ENCODE measurements at regions not wholly inside any gene's neighbourhood (a gene's known extent, or its start where the extent isn't known, plus 50 kb on each side); places are given as distances from the start of the nearest gene placed in this dataset.

- DNase-seq = no peak
Measured at GRCh38 chr7:18262058-18262457, 233.5 kb upstream of the HDAC9 start.

- DNase-seq = no peak
Measured at GRCh38 chr7:18265611-18266281, 229.8 kb upstream of the HDAC9 start.

DNA sequence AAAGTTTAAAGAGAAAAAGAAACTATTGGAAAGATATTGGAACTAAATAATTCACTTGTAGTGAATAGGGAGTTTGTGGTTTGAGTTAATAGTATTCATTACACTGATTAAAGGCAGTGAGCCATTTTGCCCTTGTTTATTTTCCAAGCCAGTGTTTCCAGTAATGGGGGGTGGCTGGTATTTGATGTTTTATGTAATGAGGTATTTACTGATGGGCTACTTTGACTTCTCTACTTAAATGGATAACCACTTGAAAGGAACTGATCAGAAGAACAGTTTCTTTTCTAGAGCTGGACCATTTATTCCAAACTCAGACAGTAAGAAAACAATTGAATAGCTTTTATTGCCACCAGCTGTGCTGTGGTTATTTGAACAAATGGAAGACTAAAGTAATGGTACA is 227.0 kb upstream of the HDAC9 start:
- DNase-seq = no peak

DNA sequence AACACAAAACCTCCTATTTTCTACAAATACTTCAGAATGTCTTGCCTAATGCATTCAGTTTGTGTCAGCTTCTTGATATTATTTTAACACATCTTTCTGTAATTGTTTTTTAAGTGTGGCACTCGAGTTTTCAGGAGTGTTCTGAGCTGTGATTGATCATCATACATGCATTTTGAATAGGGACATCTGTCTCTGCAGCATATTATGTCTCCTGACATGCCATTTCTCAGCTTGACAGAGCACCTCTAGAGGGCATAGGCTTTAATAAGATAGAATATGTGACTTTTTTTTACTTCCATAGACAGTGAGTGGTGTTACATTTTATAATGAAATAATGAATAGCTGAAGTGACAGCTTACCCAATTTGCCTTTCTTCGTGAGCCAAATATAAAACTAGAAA is 219.2 kb upstream of the HDAC9 start:
- no peak for DNase-seq

DNA sequence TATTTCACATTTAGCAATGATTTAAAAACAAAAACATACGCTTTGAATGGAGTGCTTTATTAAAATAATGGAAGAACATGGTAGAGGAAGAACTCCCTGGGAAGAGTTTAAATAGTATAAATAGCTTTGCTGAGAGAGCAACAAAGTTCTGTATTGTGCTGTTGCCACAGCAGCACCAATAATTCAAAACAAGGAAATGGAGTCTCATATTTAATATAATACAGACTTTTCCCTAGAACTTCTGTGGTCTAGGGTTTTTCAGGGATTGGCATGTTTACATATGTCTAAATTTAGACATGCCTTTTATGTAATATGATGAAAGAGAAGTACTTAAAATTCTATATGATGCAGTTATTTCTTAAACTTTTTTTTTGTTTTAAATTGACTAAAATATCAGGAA is 217.2 kb upstream of the HDAC9 start:
- DNase-seq = no peak

DNA sequence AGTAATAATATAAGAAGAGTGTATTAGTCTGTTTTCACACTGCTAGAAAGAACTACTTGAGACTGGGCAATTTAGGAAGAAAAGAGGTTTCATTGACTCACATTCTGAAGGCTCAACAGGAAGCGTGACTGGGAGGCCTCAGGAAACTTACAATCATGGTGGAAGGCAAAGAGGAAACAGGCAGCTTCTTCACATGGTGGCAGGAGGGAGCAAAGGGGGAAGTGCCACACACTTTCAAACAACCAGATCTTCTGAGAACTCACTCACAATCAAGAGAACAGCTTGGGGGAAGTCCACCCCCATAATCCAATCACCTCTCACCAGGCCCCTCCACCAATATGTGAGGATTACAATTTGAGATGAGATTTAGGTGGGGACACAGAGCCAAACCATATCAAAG is 212.5 kb upstream of the HDAC9 start:
- DNase-seq = no peak

DNA sequence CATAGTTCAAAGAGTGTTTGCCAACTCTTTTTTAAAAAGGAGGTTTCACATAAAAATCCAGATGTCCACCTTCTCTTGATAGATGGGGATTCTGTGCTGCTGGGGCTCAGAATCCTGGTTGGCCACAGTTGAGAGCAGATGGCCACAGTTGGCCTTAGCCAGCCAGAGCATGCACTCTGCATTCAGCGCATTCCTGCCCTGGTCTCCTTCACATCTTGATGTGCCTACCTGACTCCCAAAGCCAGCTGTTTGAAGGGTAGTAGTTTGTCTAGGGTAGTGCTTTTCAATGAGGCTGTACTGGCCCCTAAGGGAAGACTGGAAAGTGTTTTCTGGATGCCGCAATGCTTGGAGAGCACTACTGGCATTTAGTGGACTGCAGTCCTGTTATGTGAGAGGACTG is 208.1 kb upstream of the HDAC9 start:
- no peak for DNase-seq

- DNase-seq = no peak
Measured at GRCh38 chr7:18288322-18289037, 207.1 kb upstream of the HDAC9 start.

DNA sequence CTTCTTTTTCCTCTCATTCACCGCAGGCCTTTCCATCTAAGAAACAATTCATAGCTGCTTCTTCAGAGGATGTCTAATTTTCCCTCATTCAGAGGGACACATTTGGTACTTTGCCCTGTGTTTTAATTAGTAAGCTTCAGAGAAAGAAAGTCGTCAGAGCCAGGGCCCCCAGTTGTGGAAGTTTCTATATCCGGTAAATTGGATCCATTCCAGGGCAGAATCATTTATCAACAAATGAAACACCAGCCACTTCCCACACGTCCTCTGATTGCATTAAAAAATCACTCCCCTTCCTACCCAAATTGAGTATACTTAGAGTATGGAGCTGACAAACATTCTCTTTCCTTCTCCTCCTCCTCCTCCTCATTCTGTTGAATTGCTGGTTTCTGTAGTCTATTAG is 205.8 kb upstream of the HDAC9 start:
- no peak for DNase-seq

GRCh38 chr7:18290223-18290622 is 205.3 kb upstream of the HDAC9 start:
- DNase-seq = no peak

- DNase-seq = no peak
Measured at GRCh38 chr7:18290865-18291264, 204.7 kb upstream of the HDAC9 start.

DNA sequence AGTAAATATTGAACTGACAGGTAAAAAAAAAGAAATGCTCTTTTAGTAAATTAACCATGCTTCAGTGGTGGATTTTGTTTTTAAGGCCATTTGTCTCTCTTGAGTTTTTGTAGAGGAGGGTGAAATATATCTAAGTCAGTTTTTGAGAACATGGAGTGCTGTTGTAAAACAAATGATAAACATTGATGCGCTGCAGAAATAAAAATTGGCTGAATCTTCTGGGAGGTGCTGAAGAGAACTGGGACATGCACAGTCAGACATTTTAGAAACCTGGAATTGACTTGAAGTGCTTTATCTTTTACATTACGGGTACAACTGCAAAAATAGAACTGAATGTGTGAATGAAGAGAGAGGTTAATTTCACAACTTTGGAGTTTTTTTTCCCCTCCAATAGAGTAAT is 203.0 kb upstream of the HDAC9 start:
- no peak for DNase-seq

DNA sequence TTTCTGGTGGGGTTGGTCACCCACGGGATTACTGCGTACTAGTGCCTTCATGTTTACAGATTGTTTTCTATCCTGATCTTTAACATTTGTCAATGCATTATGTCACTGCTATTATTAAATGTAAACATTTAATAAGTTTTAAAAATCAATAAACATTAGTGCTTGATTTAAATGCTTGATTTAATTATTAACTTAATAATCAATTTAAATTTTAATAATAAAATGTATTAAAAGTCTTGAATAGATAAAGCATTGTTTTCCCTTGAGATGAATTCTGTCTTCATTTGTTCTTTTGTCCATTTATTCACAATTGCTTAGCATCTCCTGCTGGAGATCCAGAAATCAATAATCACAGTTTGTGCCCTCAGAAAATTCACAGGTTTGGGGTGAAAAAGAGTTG is 201.8 kb upstream of the HDAC9 start:
- no peak for DNase-seq

DNA sequence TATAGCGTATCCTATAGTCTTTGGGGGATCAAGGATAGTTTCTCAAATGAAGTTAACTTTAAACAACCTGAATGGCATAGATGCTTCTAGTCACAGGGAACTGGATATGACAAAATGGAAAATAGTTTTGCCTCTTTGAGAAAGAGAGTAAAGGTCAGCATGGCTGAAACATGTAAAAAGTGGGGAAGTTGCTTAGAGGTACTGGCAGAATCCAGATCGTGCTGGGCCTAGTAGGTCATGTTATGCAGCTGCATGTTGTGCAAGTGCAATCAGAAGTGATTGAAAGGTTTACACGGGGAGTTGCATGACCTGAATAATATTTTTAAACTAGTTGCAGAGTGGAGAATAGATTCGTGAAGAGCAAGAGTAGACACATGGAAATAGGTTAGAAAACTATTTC is 201.1 kb upstream of the HDAC9 start:
- DNase-seq = no peak

DNA sequence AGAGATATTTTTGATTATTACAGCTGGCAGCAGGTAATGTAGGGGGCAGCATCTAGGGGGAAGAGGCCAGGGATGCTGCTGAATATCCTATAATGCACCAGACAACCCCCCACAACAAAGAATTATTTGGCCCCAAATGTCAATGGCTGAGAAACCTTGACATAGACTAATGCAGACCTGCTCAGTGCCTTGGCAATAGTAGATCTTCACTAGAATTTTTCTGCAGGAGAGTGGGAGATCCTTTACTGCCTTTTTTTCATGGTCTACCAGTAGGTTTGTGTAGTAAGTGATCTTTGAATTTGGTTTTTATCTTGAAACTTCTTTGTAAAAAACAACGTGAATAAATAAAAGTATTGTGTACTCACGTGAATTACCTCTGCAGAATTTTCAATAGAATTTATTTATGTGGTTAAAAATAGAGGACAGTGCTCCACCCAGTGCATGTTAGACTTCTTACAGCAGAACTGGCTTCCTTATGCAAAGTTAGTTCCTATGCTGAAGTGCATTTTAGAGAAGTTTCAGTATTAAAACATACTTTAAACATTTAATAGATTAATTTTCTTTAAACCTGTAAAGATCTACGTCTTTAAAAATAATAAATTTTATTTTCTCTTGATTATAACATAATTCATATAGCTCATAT is 199.6 kb upstream of the HDAC9 start:
- DNase-seq = no peak

DNA sequence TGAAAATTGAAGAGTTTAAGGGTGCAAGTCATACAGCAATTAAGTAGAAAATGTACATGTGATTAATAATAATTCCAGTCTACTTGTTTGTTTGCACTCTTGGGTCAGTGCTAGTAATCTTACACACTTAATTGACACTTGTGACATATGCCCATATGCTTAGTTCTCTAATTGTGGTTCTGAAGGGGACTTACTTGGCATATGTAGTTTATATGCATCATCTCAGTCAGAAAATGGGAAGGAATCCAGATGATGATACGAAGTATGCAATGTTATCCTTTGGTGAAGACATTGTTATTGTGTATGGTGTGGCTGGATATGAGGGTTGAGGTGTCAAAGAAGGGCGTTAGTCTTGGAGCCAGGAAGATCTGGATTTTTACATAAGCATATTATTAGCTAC is 193.5 kb upstream of the HDAC9 start:
- DNase-seq = no peak

- no peak for DNase-seq
Measured at GRCh38 chr7:18305866-18306265, 189.7 kb upstream of the HDAC9 start.

GRCh38 chr7:18306696-18307095 is 188.9 kb upstream of the HDAC9 start:
- DNase-seq = no peak

DNA sequence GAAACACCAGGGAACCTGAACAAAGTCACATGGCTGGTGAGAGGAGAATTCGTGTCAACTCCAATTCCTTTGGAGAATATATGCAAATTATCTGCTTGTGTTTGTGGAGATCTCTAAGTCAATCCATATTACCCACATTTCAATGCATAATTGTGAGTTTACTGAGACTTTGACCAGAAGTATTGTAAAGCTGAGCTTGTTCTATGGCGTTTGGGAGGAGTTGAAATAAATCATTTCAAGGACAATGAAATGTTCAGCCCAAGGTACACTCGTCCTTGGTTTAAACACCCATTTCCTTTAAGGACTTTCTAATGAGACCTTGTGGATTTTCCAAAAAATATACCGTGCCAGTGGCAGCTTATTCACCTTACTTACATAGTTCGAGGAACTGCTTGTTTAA is 186.6 kb upstream of the HDAC9 start:
- DNase-seq = no peak

- no peak for DNase-seq
Measured at GRCh38 chr7:18312482-18312881, 183.1 kb upstream of the HDAC9 start.

DNA sequence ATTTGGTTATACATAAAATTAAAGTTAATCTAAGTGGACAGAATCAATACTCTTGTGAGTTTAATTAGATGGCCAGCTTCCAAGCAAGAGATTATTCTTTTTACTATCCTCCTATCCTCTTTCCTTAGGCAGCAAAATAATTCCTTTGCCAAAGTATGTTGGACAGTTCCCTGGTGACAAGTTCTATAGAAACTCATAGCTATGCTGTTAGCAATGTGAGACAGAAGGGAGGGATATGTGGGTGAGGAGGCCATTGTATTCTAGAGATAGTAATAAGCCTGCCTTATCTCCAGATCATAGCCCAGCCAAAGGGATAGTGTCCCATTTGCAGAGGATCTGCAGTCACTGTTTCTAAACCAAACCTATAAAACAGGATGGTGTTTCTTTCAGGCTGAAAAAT is 181.6 kb upstream of the HDAC9 start:
- no peak for DNase-seq

GRCh38 chr7:18315241-18315640 is 180.3 kb upstream of the HDAC9 start:
- no peak for DNase-seq

DNA sequence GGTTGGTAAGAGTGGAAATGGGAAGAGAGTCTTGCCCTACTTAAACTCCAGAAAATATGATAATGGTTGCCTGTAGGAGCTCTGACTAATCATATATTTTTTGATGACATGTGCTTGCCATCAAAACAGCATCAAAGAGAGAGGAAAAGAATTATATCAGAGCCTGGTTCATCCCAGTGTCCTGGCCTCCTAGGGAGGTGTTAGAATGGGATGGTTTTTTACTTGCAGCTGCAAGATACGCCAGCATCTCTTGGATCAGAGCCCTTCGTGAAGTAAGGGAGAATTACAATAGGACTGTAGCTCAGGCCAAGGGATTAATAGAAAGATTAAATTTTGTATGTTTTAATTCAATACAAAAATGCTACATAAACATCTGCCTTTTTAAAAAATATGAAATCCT is 177.6 kb upstream of the HDAC9 start:
- no peak for DNase-seq

DNA sequence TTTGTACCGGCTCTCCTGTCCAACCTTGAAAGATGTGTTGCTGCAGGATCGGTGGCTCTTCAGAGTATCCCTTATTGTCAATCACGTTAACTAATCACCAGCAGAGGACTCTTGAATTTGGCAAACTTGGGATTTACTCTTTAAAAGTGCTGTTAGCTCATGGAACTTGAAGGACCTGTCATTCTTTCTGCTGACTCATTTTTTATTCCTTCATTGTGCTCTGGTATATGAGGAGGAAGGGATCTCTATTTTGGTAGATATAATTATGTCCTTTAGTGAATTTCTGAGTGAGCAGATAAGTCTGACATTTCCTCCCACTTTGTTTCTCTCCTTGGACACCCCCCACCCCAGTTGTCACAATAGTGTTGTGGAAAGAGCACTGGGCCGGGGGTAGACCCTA is 175.1 kb upstream of the HDAC9 start:
- DNase-seq = no peak
